GM18873 (cell line): ENCODE measurements at regions not wholly inside any gene's neighbourhood (a gene's known extent, or its start where the extent isn't known, plus 50 kb on each side); places are given as distances from the start of the nearest gene placed in this dataset.
"Not testable (repeated sequence)": the region's sequence is repeated elsewhere in the genome, so short reads cannot be mapped to it uniquely, and the experiment has no call there.

ENCODE experiments used
- ATAC-seq: cut with Tn5 transposase; IDR thresholded peaks from one replicate; pipeline ENCODE4 v1.9.1; 2021; ENCODE audit warnings: mild to moderate bottlenecking, moderate library complexity, moderate number of reproducible peaks; ENCODE audit not compliant: unreplicated experiment, low FRiP score

GRCh38 chr2:217011576-217011975 lies 151.7 kb upstream of the TNP1 start:
- no peak for ATAC-seq

DNA sequence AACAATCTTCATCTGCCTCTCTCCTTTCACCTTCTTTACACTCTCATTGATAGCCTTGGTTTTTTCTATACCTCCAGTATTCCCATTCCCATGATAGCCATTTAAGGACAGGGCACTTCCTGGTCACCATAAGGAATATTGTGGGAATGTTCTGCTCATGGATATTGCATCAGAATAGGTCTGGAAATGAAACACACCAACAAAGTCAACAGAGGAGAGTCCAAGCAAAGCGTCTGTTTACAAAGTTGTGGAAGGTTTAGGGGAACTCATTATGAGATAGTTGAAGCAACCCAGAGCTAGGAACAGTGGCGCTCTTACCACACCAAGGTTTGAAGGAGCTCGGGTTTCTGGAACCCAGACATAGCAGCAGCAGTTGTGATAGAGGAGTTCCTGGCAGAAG lies 150.3 kb upstream of the TNP1 start:
- ATAC-seq = no peak

GRCh38 chr2:217008794-217009193 lies 148.9 kb upstream of the TNP1 start:
- ATAC-seq = no peak

GRCh38 chr2:217006217-217006616 lies 146.4 kb upstream of the TNP1 start:
- ATAC-seq = no peak

DNA sequence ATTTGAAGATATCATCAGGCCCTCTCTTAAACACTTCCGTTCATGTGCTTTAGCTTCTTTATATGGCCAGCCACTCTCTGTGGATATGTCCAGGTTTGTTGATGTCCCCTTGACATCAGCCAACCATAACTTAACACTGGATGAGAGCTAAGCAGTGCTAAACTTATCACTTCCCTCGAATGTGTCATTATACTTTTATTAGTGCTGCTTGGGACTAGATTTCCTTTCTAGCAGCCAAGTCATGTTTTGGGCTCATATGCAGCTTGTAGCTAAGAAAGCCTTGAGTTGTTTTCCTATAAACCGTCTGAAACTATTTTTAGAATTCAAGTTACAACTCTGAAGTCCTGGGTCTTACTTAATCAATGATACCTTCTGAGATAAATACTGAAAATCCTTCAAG lies 144.8 kb upstream of the TNP1 start:
- ATAC-seq = no peak

DNA sequence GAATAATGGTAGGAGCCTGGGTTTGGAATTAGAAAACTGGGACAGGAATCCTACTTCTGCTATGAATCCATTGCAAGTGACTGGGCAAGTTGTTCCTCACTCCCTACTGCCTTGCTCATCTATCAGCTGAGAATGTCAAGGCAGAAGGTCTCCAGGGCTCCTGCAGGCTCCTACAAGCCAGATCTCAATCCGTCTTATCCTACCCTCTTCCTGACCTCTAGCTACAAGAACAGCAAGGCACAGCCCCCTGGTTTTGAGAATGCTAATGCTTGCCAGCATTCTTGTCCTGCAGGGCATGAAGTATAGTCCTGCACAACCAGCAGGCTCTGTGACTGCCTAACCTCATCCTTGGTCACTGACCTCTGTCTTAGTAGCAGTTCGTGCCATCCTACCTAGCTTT lies 141.9 kb upstream of the TNP1 start:
- no peak for ATAC-seq

- ATAC-seq = no peak
These were observed 140.5 kb upstream of the TNP1 start for GRCh38 chr2:217000406-217000805.

DNA sequence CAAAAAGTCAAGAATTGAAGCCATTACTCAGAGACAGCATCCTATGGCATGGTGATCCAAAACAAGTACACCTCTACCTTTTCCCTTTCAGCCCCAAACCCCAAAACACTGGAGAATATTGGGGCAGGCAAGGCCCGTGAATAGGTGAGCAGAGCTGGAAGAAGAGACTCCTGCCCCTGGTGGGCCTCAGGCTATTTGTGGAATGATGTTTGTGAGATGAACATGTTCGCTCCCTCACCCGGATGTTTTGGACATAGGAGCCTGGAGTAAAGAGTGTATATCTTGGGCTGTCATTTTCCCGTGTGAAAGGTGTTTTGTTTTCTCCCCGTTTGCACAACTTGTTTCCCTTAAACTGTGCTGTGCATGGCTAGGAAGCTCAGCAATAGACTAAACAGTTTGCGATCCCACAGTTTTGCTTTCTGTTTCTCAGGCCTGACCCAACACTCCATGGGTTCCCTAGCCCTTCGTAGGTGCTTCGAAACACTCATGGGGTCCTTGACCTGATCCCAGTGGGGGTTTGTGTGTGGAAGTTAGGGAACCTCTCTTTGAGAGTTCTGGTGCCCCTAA lies 136.5 kb upstream of the TNP1 start:
- no peak for ATAC-seq

DNA sequence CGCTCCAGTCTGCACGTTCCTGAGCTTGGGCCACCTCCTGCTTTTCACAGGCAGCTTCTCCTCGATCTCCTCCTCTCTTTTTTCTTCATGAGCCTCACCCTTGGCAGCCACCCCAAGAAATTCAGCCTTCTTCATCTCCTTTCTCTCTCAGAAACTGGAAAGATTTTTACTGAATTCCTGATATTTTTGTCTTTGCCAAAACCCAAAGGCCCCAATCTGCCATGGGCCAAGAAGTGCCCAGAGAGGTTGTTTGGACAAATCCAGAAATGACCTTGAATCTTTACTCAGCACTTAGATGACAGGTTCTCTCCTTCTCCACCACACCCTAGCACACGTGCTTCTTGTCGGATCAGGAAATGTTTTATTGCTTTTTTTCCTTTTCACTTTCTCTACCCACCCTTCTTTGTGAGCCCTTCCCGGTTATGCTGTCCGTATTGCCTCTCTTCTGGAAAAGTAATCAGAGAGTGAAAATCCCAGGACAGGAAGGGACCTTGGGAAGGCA lies 134.5 kb upstream of the TNP1 start:
- ATAC-seq = no peak

- ATAC-seq = no peak
These were observed 132.3 kb upstream of the TNP1 start for GRCh38 chr2:216992056-216992675.

- no peak for ATAC-seq
These were observed 131.7 kb upstream of the TNP1 start for GRCh38 chr2:216991563-216991962.

DNA sequence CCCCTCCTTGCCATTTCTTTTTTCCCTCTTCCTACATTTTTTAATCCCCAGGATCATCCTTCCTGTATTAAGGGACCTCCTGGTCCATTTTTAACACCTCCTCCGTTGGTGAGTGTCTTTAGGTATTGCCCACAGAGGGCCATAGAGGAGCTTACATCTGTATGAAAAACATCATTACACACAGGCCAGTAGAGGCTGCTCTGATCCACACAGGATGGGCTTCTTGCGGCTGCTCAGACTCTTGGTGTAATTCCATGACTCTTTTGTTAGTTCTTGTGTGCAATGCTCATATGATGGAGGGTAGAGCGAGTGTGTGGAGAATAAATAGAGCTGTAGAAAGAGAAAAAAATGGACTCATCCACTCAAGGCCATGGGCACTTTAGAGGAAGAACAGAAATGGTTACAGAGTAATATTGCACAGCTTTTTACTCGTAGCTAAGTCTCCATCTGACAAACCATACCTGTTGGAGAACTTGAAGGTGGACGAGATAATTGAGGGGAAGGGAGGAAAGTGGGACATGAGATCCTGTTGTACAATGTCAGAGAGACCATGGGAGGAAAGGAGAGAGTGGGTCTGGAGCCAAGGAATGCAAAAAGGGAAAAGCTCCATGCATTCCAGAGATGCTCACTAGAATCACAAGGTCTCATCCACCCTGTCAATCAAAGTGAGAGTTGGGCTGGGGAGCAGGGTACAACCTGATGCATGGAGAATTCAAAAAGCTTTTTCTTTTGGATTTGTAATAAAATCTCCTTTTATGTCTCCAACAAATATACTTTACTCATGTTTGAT lies 129.7 kb upstream of the TNP1 start:
- no peak for ATAC-seq

GRCh38 chr2:216987252-216987821 lies 127.5 kb upstream of the TNP1 start:
- ATAC-seq = no peak

DNA sequence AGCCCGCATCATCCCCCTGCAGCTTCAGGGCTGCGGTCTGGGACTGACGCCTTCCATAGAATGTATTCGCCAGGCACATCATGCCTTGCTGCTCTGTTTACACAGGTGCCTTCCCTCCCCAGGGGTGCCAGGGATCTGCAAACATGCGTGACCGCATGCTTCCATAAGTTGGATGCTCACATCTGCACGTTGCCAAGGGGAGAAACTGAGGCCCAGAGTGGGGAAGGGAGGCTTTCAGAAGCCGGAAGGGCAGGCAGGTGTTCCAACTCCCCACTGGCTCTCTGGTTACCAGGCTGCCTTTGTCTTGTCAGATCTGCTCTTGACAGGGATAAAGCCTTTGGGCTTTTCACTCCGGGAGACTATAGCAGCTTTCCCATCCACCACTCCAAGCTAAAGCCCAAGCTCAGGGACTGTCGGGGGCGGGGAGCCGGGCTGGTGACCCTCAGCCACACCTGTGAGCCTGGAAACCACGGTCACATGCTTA lies 125.8 kb upstream of the TNP1 start:
- ATAC-seq = no peak

GRCh38 chr2:216984937-216985336 lies 125.1 kb upstream of the TNP1 start:
- ATAC-seq = no peak

- ATAC-seq = not testable (repeated sequence)
These were observed 122.1 kb upstream of the TNP1 start for GRCh38 chr2:216981951-216982350.

GRCh38 chr2:216980510-216980909 lies 120.6 kb upstream of the TNP1 start:
- ATAC-seq = not testable (repeated sequence)

DNA sequence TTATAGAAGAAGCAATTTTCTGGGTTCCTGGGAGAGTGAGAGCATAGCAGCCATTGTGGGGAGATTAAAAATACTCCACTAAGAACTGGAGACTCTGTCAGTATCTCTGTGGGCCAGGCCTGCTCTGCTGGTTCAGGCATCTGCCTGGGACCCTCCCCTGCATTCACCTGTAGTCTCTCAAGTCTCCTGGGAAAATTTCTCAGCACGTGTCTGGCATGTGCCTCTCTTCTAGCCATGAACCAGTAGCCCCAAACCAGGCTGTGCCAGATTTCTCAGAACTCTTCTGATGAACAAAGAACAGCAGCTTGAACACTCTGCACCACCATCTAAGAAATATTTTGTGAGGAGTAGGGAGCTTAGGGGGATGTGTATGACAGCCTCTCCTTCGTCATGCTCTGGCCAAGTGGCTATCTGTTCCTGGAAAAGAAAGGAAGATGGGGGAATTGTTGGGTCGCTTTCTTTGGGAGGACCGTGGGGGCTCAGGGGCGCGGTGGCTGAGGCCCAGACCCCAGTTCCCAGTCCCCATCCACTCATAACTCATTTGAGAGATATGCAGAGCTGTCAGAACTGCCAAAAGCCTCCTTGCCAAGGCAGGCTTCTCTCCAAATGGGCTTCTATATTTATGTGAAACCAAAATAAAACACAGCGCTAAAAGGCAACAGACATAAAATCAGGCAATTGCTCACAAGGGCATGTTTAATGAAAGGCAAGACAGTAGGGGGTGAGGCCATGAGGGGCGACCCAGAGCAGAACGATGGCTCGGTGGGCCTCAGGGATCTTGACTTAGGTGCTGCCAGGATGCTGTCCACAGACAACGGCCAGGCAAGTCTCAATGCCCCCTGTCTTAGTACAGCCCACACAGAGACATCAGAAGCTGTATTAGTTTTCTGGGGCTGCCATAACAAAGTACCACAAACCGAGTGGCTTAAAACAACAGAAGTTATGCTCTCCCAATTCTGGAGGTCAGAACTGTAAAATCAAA lies 114.7 kb upstream of the TNP1 start:
- no peak for ATAC-seq

- ATAC-seq = no peak
These were observed 111.7 kb upstream of the TNP1 start for GRCh38 chr2:216971593-216971992.

GRCh38 chr2:216970359-216970915 lies 110.6 kb upstream of the TNP1 start:
- ATAC-seq = no peak
